Lower leg skin (tissue), 3 donors: ENCODE measurements at regions not wholly inside any gene's neighbourhood (a gene's known extent, or its start where the extent isn't known, plus 50 kb on each side); places are given as distances from the start of the nearest gene placed in this dataset.

ENCODE experiments used
- CTCF ChIP-seq, 3 donors: fragments of 450-650 bp; IDR thresholded peaks; one replicate each; pipeline ENCODE4 v1.5.1; 2016; ENCODE audit warnings: antibody characterized with exemption in 3 of 3, mild to moderate bottlenecking in 3 of 3, moderate library complexity in 2 of 3
- POLR2A ChIP-seq, 2 donors: fragments of 450-650 bp; IDR thresholded peaks; one replicate each; pipeline ENCODE4 v1.6.1; 2016 to 2017; ENCODE audit warnings: antibody characterized with exemption in 2 of 2, mild to moderate bottlenecking in 1 of 2, moderate library complexity in 1 of 2

GRCh38 chr2:183665425-183665824 is 541.2 kb downstream of the NUP35 start:
- no peak for TF ChIP-seq CTCF (IDR thresholded peaks at IDR 0.05)
- no peak for TF ChIP-seq POLR2A (IDR thresholded peaks at IDR 0.05)
